Glutamatergic neuron (in vitro differentiated cells): ENCODE measurements at regions not wholly inside any gene's neighbourhood (a gene's known extent, or its start where the extent isn't known, plus 50 kb on each side); places are given as distances from the start of the nearest gene placed in this dataset.
"Not testable (repeated sequence)": the region's sequence is repeated elsewhere in the genome, so short reads cannot be mapped to it uniquely, and the experiment has no call there.

ENCODE experiments used
- DNase-seq: peaks from one replicate; pipeline ENCODE4 v3.0.0; 2022
- H3K27ac Mint-ChIP-seq: one replicate; pipeline ENCODE4 v1.8.0; 2020; ENCODE audit warnings: mild to moderate bottlenecking, mixed read lengths, inconsistent platforms; ENCODE audit not compliant: unreplicated experiment
- H3K27me3 Mint-ChIP-seq: one replicate; pipeline ENCODE4 v1.8.0; 2020; ENCODE audit warnings: mild to moderate bottlenecking, moderate library complexity, mixed read lengths, inconsistent platforms; ENCODE audit not compliant: unreplicated experiment
- H3K36me3 Mint-ChIP-seq: one replicate; pipeline ENCODE4 v1.8.0; 2020; ENCODE audit warnings: mild to moderate bottlenecking, mixed read lengths, inconsistent platforms; ENCODE audit not compliant: unreplicated experiment
- H3K4me1 Mint-ChIP-seq: one replicate; pipeline ENCODE4 v1.8.0; 2020; ENCODE audit warnings: mild to moderate bottlenecking, low read depth, mixed read lengths, inconsistent platforms; ENCODE audit not compliant: unreplicated experiment
- H3K4me3 Mint-ChIP-seq: one replicate; pipeline ENCODE4 v1.8.0; 2020; ENCODE audit warnings: mild to moderate bottlenecking, mixed read lengths, inconsistent platforms; ENCODE audit not compliant: unreplicated experiment
- H3K9me3 Mint-ChIP-seq: one replicate; pipeline ENCODE4 v1.8.0; 2020; ENCODE audit warnings: mild to moderate bottlenecking, moderate library complexity, mixed read lengths, inconsistent platforms; ENCODE audit not compliant: unreplicated experiment
- TF ChIP-seq, protein P1 (sequence below): fragments of 200-600 bp; sonication (generic); IDR thresholded peaks from one replicate; pipeline ENCODE4 v1.5.0; 2021; ENCODE audit not compliant: partially characterized antibody, unreplicated experiment

- Mint-ChIP-seq H3K27ac (peak overlapping the region; percentile 3), H3K36me3 (peaks cover 19% of the 10 kb centered on the region), H3K4me1 (peaks cover 5% of the 10 kb centered on the region), H3K27me3 (peaks cover 2% of the 10 kb centered on the region), H3K4me3 (no peak overlapping the region), H3K9me3 (peaks cover 6% of the 10 kb centered on the region)
- TF ChIP-seq, protein P1, sequence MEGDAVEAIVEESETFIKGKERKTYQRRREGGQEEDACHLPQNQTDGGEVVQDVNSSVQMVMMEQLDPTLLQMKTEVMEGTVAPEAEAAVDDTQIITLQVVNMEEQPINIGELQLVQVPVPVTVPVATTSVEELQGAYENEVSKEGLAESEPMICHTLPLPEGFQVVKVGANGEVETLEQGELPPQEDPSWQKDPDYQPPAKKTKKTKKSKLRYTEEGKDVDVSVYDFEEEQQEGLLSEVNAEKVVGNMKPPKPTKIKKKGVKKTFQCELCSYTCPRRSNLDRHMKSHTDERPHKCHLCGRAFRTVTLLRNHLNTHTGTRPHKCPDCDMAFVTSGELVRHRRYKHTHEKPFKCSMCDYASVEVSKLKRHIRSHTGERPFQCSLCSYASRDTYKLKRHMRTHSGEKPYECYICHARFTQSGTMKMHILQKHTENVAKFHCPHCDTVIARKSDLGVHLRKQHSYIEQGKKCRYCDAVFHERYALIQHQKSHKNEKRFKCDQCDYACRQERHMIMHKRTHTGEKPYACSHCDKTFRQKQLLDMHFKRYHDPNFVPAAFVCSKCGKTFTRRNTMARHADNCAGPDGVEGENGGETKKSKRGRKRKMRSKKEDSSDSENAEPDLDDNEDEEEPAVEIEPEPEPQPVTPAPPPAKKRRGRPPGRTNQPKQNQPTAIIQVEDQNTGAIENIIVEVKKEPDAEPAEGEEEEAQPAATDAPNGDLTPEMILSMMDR, result no peak
- DNase-seq, result no peak
Measured at GRCh38 chr10:37535459-37536246, 321.8 kb downstream of the ZNF248 start.

DNA sequence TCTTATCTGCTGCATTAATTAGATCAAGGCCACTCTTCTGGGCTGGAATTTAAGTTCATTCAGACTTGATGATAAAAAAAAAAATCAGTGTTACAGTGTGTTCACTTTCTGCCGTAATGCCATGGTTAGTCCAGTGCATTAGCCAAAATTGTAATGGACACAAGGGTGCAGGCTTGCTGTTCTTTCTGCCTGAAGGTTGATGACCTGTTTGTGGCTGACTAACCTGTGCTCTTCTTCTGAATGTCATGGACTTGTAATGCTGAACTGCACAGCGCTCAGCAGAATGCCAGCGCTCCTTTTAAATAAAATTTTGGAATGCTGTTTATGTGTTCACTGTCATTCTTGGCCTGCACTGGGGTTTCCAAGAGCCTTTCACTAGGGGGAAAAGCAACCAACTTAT, 323.2 kb downstream of the ZNF248 start:
- H3K4me1 Mint-ChIP-seq, result peaks cover 5% of the 10 kb centered on the region
- DNase-seq, result no peak
- H3K36me3 Mint-ChIP-seq, result peaks cover 16% of the 10 kb centered on the region
- H3K4me3 Mint-ChIP-seq, result no peak overlapping the region
- H3K27ac Mint-ChIP-seq, result no peak overlapping the region
- no peaks in the 10 kb centered on the region for H3K27me3 Mint-ChIP-seq
- peaks cover 3% of the 10 kb centered on the region for H3K9me3 Mint-ChIP-seq
- TF ChIP-seq, protein P1, result no peak

- H3K27me3 Mint-ChIP-seq, H3K36me3 Mint-ChIP-seq, H3K27ac Mint-ChIP-seq, H3K9me3 Mint-ChIP-seq, H3K4me1 Mint-ChIP-seq, H3K4me3 Mint-ChIP-seq, DNase-seq: not testable (repeated sequence)
Measured at GRCh38 chr10:37525410-37525809, 332.0 kb downstream of the ZNF248 start.

- Mint-ChIP-seq H3K27me3 (no peaks in the 10 kb centered on the region), H3K9me3 (peaks cover 2% of the 10 kb centered on the region), H3K27ac (no peak overlapping the region), H3K4me3 (no peak overlapping the region), H3K4me1 (no peaks in the 10 kb centered on the region), H3K36me3 (no peaks in the 10 kb centered on the region)
- TF ChIP-seq, protein P1, result no peak
- no peak for DNase-seq
Measured at GRCh38 chr10:37520488-37520887, 336.9 kb downstream of the ZNF248 start.

DNA sequence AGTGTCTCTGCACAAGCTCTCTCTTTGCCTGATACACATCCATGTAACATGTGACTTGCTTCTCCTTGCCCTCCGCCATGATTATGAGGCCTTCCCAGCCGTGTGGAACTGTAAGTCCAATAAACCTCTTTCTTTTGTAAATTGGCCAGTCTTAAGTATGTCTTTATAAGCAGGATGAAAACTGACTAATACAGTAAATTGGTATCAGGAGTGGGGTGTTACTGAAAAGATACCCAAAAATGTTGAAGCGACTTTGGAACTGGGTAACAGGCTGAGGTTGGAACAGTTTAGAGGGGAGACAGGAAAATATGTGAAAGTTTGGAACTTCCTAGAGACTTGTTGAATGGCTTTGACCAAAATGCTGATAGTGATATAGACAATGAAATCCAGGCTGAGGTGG, 346.9 kb downstream of the ZNF248 start:
- not testable (repeated sequence) for H3K9me3 Mint-ChIP-seq, H3K4me3 Mint-ChIP-seq, H3K36me3 Mint-ChIP-seq, H3K27me3 Mint-ChIP-seq, DNase-seq, H3K27ac Mint-ChIP-seq, H3K4me1 Mint-ChIP-seq

- no peaks in the 10 kb centered on the region for H3K36me3 Mint-ChIP-seq
- DNase-seq, result no peak
- H3K4me1 Mint-ChIP-seq, result no peaks in the 10 kb centered on the region
- no peak overlapping the region for H3K4me3 Mint-ChIP-seq
- H3K27ac Mint-ChIP-seq, result no peak overlapping the region
- H3K9me3 Mint-ChIP-seq, result peaks cover 2% of the 10 kb centered on the region
- H3K27me3 Mint-ChIP-seq, result no peaks in the 10 kb centered on the region
- TF ChIP-seq, protein P1, result no peak
Measured at GRCh38 chr10:37496061-37496460, 361.3 kb downstream of the ZNF248 start.
